GM21717 (cell line): ENCODE measurements at regions not wholly inside any gene's neighbourhood (a gene's known extent, or its start where the extent isn't known, plus 50 kb on each side); places are given as distances from the start of the nearest gene placed in this dataset.
A peak's percentile ranks its signal among the peaks of the same experiment; 100 is the strongest.

Experiments
- ATAC-seq: cut with Tn5 transposase; IDR thresholded peaks from one replicate; pipeline ENCODE4 v1.9.1; 2021; ENCODE audit warnings: mild to moderate bottlenecking, moderate library complexity; ENCODE audit not compliant: unreplicated experiment

GRCh38 chrX:51437521-51437920 lies 58.9 kb downstream of the NUDT11 start:
- no peak for ATAC-seq

GRCh38 chrX:51435101-51435500 lies 61.3 kb downstream of the NUDT11 start:
- no peak for ATAC-seq

GRCh38 chrX:51421972-51422597 lies 74.3 kb downstream of the NUDT11 start:
- ATAC-seq = no peak

- no peak for ATAC-seq
Observed at GRCh38 chrX:51420610-51421009, 75.8 kb downstream of the NUDT11 start.

- ATAC-seq = no peak
Observed at GRCh38 chrX:51408462-51408861, 75.8 kb downstream of the NUDT10 start.

GRCh38 chrX:51407520-51408409 lies 75.1 kb downstream of the NUDT10 start:
- ATAC-seq = no peak

GRCh38 chrX:51406688-51407519 lies 74.3 kb downstream of the NUDT10 start:
- no peak for ATAC-seq

GRCh38 chrX:51404445-51404844 lies 71.8 kb downstream of the NUDT10 start:
- ATAC-seq = no peak

GRCh38 chrX:51395810-51396728 lies 63.4 kb downstream of the NUDT10 start:
- ATAC-seq = peak; percentile 79

GRCh38 chrX:51395480-51395809 lies 62.8 kb downstream of the NUDT10 start:
- peak; percentile 9 for ATAC-seq
